H1 (cell line): ENCODE measurements at regions not wholly inside any gene's neighbourhood (a gene's known extent, or its start where the extent isn't known, plus 50 kb on each side); places are given as distances from the start of the nearest gene placed in this dataset.

Experiments used
- CTCF ChIA-PET: fragments of 300-600 bp; sonication (Branson Sonifier 250); formaldehyde crosslinking; loops from one replicate; lab custom pipeline; 2021; ENCODE audit not compliant: partially characterized antibody; lab: Charles Lee
- POLR2A ChIA-PET: fragments of 300-600 bp; sonication (Branson Sonifier 250); formaldehyde crosslinking; loops from one replicate; lab custom pipeline; 2021; ENCODE audit warnings: inconsistent platforms; ENCODE audit not compliant: partially characterized antibody; lab: Charles Lee
- DNase-seq, 2 experiments: peaks; one replicate each; pipeline versions ENCODE4 v3.0.0 to v3.0.0-alpha.2; 2010 to 2022; ENCODE audit warnings: low spot score in 2 of 2, low read depth in 1 of 2, mixed read lengths in 1 of 2
- FAIRE-seq: peaks from 2 replicates; lab custom pipeline; 2011; peaks lifted over from hg19 to GRCh38; lab: Jason Lieb, UNC
- H2AFZ ChIP-seq: 2 replicates; pipeline ENCODE4 v1.8.1; 2012; ENCODE audit warnings: low read length, inconsistent platforms
- H2AK5ac ChIP-seq: 2 replicates; pipeline ENCODE4 v1.6.1; 2013; ENCODE audit warnings: low read depth, low read length
- H2BK120ac ChIP-seq: replicated peaks from 2 replicates; pipeline ENCODE3; 2013; ENCODE audit warnings: low read depth, low read length, inconsistent platforms
- H2BK12ac ChIP-seq: 2 replicates; pipeline ENCODE4 v1.6.1; 2013; ENCODE audit warnings: low read depth, low read length
- H2BK15ac ChIP-seq: 2 replicates; pipeline ENCODE4 v1.6.1; 2013; ENCODE audit warnings: low read length
- H2BK20ac ChIP-seq: 2 replicates; pipeline ENCODE4 v1.6.1; 2013; ENCODE audit warnings: low read length
- H2BK5ac ChIP-seq: 2 replicates; pipeline ENCODE4 v1.6.1; 2013; ENCODE audit warnings: low read depth, low read length
- H3K14ac ChIP-seq: 2 replicates; pipeline ENCODE4 v1.6.1; 2013; ENCODE audit warnings: inconsistent platforms; ENCODE audit not compliant: insufficient read length
- H3K18ac ChIP-seq: 2 replicates; pipeline ENCODE4 v1.6.1; 2013; ENCODE audit warnings: low read length; ENCODE audit errors: extremely low read depth
- H3K23ac ChIP-seq: 2 replicates; pipeline ENCODE4 v1.6.1; 2013; ENCODE audit warnings: inconsistent platforms; ENCODE audit not compliant: insufficient read length
- H3K23me2 ChIP-seq: 2 replicates; pipeline ENCODE4 v1.6.1; 2013; ENCODE audit warnings: low read depth, low read length
- H3K27ac ChIP-seq: 2 replicates; pipeline ENCODE4 v1.6.1; 2011; ENCODE audit warnings: low read depth, low read length, inconsistent platforms
- H3K27me3 ChIP-seq, 4 experiments: replicated peaks in 1 of 4; 1 replicate in 1 of 4; 2 replicates in 3 of 4; pipeline versions ENCODE4 v1.6.1 to v1.8.1; 2011 to 2013; ENCODE audit warnings: low read length in 3 of 4, mild to moderate bottlenecking in 3 of 4, inconsistent platforms in 2 of 4, mixed read lengths in 2 of 4, moderate library complexity in 1 of 4; ENCODE audit not compliant: control insufficient read depth in 3 of 4, insufficient read depth in 3 of 4; ENCODE audit errors: extremely low read depth in 1 of 4
- H3K36me3 ChIP-seq, 4 experiments: 2 replicates each; pipeline versions ENCODE4 v1.6.1 to v1.8.1; 2011 to 2013; ENCODE audit warnings: mild to moderate bottlenecking in 4 of 4, low read length in 3 of 4, moderate library complexity in 2 of 4, control low read depth in 1 of 4, inconsistent platforms in 1 of 4; ENCODE audit not compliant: insufficient read depth in 4 of 4, control insufficient read depth in 2 of 4
- H3K4ac ChIP-seq: replicated peaks from 2 replicates; pipeline ENCODE3; 2013; ENCODE audit warnings: low read length, low read depth, mixed read lengths, inconsistent platforms; ENCODE audit not compliant: insufficient read length
- H3K4me1 ChIP-seq, 4 experiments: replicated peaks in 1 of 4; 1 replicate in 1 of 4; 2 replicates in 3 of 4; pipeline versions ENCODE4 v1.6.1 to v1.8.1; 2011 to 2013; ENCODE audit warnings: low read length in 3 of 4, inconsistent platforms in 2 of 4, mixed read lengths in 1 of 4; ENCODE audit not compliant: insufficient read depth in 4 of 4, control insufficient read depth in 3 of 4
- H3K4me2 ChIP-seq, 2 experiments: 2 replicates each; pipeline versions ENCODE4 v1.6.1 to v1.8.1; 2011 to 2013; ENCODE audit warnings: low read depth in 2 of 2, low read length in 2 of 2, control low read depth in 1 of 2, inconsistent platforms in 1 of 2, mild to moderate bottlenecking in 1 of 2; ENCODE audit not compliant: insufficient read depth in 1 of 2
- H3K4me3 ChIP-seq, 4 experiments: fragments of 200-600, 300-600 bp in 1 of 4; sonication (generic), shearing (Covaris generic), sonication (Bioruptor Twin) in 1 of 4; 2 replicates each; pipeline versions ENCODE4 v1.5.1 to v1.8.1; 2011 to 2016; ENCODE audit warnings: low read length in 4 of 4, low read depth in 3 of 4, control low read depth in 2 of 4, inconsistent platforms in 2 of 4, mild to moderate bottlenecking in 2 of 4, mixed read lengths in 1 of 4, moderate library complexity in 1 of 4; ENCODE audit not compliant: insufficient read depth in 2 of 4; ENCODE audit errors: extremely low read depth in 1 of 4
- H3K56ac ChIP-seq: replicated peaks from 2 replicates; pipeline ENCODE3; 2013; ENCODE audit warnings: low read depth, mild to moderate bottlenecking, mixed read lengths, low read length, inconsistent platforms; ENCODE audit not compliant: insufficient read length
- H3K79me1 ChIP-seq: 2 replicates; pipeline ENCODE4 v1.6.1; 2013; ENCODE audit warnings: low read depth, low read length, control low read depth
- H3K79me2 ChIP-seq, 2 experiments: 2 replicates each; pipeline versions ENCODE4 v1.6.1 to v1.8.1; 2012 to 2013; ENCODE audit warnings: low read length in 2 of 2, mild to moderate bottlenecking in 2 of 2, inconsistent platforms in 1 of 2; ENCODE audit not compliant: insufficient read depth in 2 of 2, control insufficient read depth in 1 of 2
- H3K9ac ChIP-seq, 4 experiments: replicated peaks in 1 of 4; 1 replicate in 1 of 4; 2 replicates in 3 of 4; pipeline versions ENCODE4 v1.6.1 to v1.8.1; 2011 to 2013; ENCODE audit warnings: low read depth in 3 of 4, low read length in 3 of 4, control low read depth in 2 of 4, mild to moderate bottlenecking in 2 of 4, moderate library complexity in 2 of 4, inconsistent platforms in 1 of 4; ENCODE audit errors: extremely low read depth in 1 of 4
- H3K9me3 ChIP-seq, 2 experiments: 2 replicates each; pipeline versions ENCODE4 v1.6.1 to v1.8.1; 2012 to 2013; ENCODE audit warnings: mild to moderate bottlenecking in 2 of 2, moderate library complexity in 2 of 2, control low read depth in 1 of 2, inconsistent platforms in 1 of 2, low read depth in 1 of 2, low read length in 1 of 2, mixed read lengths in 1 of 2; ENCODE audit not compliant: insufficient read depth in 2 of 2
- H4K20me1 ChIP-seq, 2 experiments: replicated peaks in 1 of 2; 2 replicates each; pipeline versions ENCODE3 to v1.8.1; 2011 to 2013; ENCODE audit warnings: inconsistent platforms in 2 of 2, low read length in 2 of 2, mild to moderate bottlenecking in 1 of 2; ENCODE audit not compliant: insufficient read depth in 2 of 2, control insufficient read depth in 1 of 2
- H4K5ac ChIP-seq: 2 replicates; pipeline ENCODE4 v1.6.1; 2013; ENCODE audit warnings: low read length, low read depth, mixed read lengths, inconsistent platforms; ENCODE audit not compliant: insufficient read length
- H4K8ac ChIP-seq: 2 replicates; pipeline ENCODE4 v1.8.0; 2013; ENCODE audit warnings: mild to moderate bottlenecking, moderate library complexity, low read length, inconsistent platforms; ENCODE audit not compliant: insufficient read depth; ENCODE audit errors: extremely low read depth
- H4K91ac ChIP-seq: replicated peaks from 2 replicates; pipeline ENCODE3; 2013; ENCODE audit warnings: low read length, mixed read lengths, inconsistent platforms; ENCODE audit not compliant: insufficient read length
- BRCA1 ChIP-seq: IDR thresholded peaks from 2 replicates; pipeline ENCODE4 v1.6.1; 2012; ENCODE audit warnings: low read depth, low read length, improper control_type of control experiment
- CTCF ChIP-seq, 3 experiments: IDR thresholded peaks; 1 replicate in 2 of 3; 2 replicates in 1 of 3; pipeline versions ENCODE4 v1.5.1 to v1.6.1; 2011; ENCODE audit warnings: low read length in 3 of 3, mild to moderate bottlenecking in 3 of 3, inconsistent platforms in 2 of 3, low read depth in 1 of 3, moderate library complexity in 1 of 3; ENCODE audit not compliant: insufficient read depth in 1 of 3; ENCODE audit errors: control extremely low read depth in 1 of 3
- GTF2F1 ChIP-seq: IDR thresholded peaks from 2 replicates; pipeline ENCODE4 v1.6.1; 2012; ENCODE audit warnings: low read depth, low read length, improper control_type of control experiment, borderline replicate concordance
- HDAC6 ChIP-seq: IDR thresholded peaks from one replicate; pipeline ENCODE4 v1.7.1; 2012; ENCODE audit warnings: low read depth, mild to moderate bottlenecking, inconsistent platforms, low read length, moderate library complexity
- KDM5A ChIP-seq: fragments of 200-600 bp; IDR thresholded peaks from 2 replicates; pipeline ENCODE4 v1.7.1; 2012; ENCODE audit warnings: mild to moderate bottlenecking, low read length, inconsistent platforms, mixed read lengths
- RAD21 ChIP-seq, 2 experiments: IDR thresholded peaks in 1 of 2; conservative IDR thresholded peaks in 1 of 2; 2 replicates each; pipeline ENCODE4 v1.6.1; 2011; ENCODE audit warnings: low read depth in 2 of 2, low read length in 2 of 2, improper control_type of control experiment in 1 of 2, inconsistent platforms in 1 of 2, mild to moderate bottlenecking in 1 of 2, moderate library complexity in 1 of 2
- RXRA ChIP-seq: IDR thresholded peaks from 2 replicates; pipeline ENCODE4 v1.6.1; 2011; ENCODE audit warnings: low read depth, mild to moderate bottlenecking, low read length, moderate library complexity; ENCODE audit not compliant: insufficient read depth
- SP4 ChIP-seq: IDR thresholded peaks from 2 replicates; pipeline ENCODE4 v1.6.1; 2012; ENCODE audit warnings: low read length, inconsistent platforms
- SRF ChIP-seq: IDR thresholded peaks from 2 replicates; pipeline ENCODE4 v1.6.1; 2011; ENCODE audit warnings: mild to moderate bottlenecking, low read depth, low read length, moderate library complexity
- WGBS, 2 experiments: shearing (Covaris generic) in 1 of 2; methylation state at CpG; one replicate each; pipeline versions ENCODE4 v1.1.6 to v1.1.7; 2013 to 2015; ENCODE audit warnings: low lambda C conversion rate in 2 of 2, mixed read lengths in 2 of 2, inconsistent platforms in 1 of 2, low coverage in 1 of 2, missing lambda C conversion rate in 1 of 2; ENCODE audit not compliant: insufficient replicate concordance in 2 of 2, insufficient coverage in 1 of 2, insufficient read length in 1 of 2; ENCODE audit errors: extremely low coverage in 1 of 2, missing lambda C conversion rate in 1 of 2; 5-methylcytosine and 5-hydroxymethylcytosine counted together
- TF ChIP-seq, protein P1 (sequence below): IDR thresholded peaks from 2 replicates; pipeline ENCODE4 v1.6.1; 2012; ENCODE audit warnings: inconsistent platforms

DNA sequence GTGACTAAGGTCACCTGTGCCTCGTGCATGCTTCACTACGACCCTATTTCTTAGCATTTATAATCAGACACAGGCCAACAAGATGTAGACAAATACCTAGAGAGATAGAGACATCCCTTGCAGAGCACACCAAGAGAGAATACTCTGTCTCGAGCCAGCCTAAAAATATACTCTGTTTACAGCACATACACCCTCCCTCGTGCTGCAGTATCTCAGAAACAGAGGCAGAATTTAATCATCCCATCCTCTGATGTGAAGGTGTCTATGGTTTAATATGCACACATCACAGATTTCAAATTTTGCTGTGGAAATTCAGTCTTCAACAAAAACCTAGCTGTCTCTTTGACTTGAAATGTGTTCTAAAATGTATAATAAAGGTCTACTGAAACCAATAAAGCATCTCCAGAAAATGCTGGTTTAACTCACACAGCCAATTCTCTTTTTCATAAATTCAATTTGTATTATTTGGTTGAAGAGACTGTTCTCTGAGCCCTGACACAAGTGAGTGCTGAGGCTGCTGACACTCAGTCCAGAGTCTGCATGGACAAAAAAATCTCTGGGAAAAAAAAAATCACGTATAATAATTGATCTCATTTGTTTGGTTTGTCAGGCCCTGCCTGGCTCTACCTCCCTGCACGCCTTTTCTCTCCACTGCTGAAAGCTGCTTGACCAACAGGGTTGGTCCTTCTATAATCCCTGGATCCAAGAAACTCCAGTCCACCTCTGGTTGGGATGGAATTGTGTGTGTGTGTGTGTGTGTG, 142.0 kb upstream of the FSHR start:
- Histone ChIP-seq H2BK120ac (no peak overlapping the region), H4K91ac (no peak overlapping the region), H3K4me1 (no peaks in the 10 kb centered on the region), H3K4ac (no peak overlapping the region), H4K8ac (peak overlapping the region; percentile 38; the same call in 1 of the 2 replicates), H3K79me2 (no peaks in the 10 kb centered on the region), H3K56ac (no peak overlapping the region), H3K23ac (no peak overlapping the region), H4K5ac (no peak overlapping the region), H3K36me3 (no peaks in the 10 kb centered on the region), H2BK12ac (no peak overlapping the region), H3K14ac (no peak overlapping the region), H2AK5ac (no peak overlapping the region), H2BK20ac (no peak overlapping the region), H3K4me3 (no peak overlapping the region), H3K27me3 (no peaks in the 10 kb centered on the region), H3K79me1 (no peaks in the 10 kb centered on the region), H2BK5ac (no peak overlapping the region), H3K18ac (no peak overlapping the region), H2BK15ac (no peak overlapping the region), H3K23me2 (no peaks in the 10 kb centered on the region), H2AFZ (no peak overlapping the region), H3K4me2 (no peak overlapping the region), H4K20me1 (no peaks in the 10 kb centered on the region), H3K27ac (no peak overlapping the region), H3K9me3 (no peaks in the 10 kb centered on the region), H3K9ac (no peak overlapping the region)
- FAIRE-seq (no peak), DNase-seq (no peak)
- ChIA-PET CTCF (interaction anchor here (0.6 kb wide), 1 partner anchor 9 kb away, joined by 3 read pairs; no protein-coding TSS in a partner anchor), POLR2A (no interaction called here)
- WGBS, 2 experiments = 89% methylated on average over 6 of the region's 6 CpGs; no CpG with 5 or more reads in 1 of the 2 experiments
- TF ChIP-seq RAD21 (IDR thresholded peaks at IDR 0.05 in 1 of 2, conservative IDR thresholded peaks at IDR 0.05 in 1 of 2; ENCODE audit: low read depth in 2 of 2, low read length in 2 of 2) = no peak
- TF ChIP-seq HDAC6 = no peak
- TF ChIP-seq SP4 = no peak
- no peak for TF ChIP-seq KDM5A
- no peak for TF ChIP-seq RXRA
- no peak for TF ChIP-seq GTF2F1
- no peak for TF ChIP-seq CTCF (IDR thresholded peaks at IDR 0.05; ENCODE audit: control extremely low read depth in 1 of 3, insufficient read depth in 1 of 3, low read depth in 1 of 3, low read length in 3 of 3)
- TF ChIP-seq, protein P1, sequence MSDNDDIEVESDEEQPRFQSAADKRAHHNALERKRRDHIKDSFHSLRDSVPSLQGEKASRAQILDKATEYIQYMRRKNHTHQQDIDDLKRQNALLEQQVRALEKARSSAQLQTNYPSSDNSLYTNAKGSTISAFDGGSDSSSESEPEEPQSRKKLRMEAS = no peak
- TF ChIP-seq SRF = no peak
- no peak for TF ChIP-seq BRCA1
